ENCODE measurements at regions not wholly inside any gene's neighbourhood (a gene's known extent, or its start where the extent isn't known, plus 50 kb on each side); places are given as distances from the start of the nearest gene placed in this dataset.

DNA sequence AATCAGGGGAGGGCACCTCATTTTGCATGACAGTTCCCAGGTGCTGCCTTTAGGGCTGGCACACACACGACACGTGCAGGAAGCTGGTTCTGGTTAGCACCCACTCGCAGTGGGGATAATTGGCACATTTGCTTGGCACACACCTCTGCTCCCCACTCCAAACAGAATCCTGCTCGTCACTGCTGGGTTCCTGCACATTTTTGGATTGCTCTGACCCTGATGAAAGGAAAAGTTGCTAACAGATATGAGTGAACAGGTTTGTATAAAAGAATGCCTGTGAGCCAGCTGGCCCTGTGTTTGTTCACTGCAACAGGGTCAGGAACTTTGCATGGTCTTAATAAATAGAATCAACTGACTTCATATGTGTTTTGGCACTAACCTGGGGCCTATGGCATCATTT, 1500.4 kb downstream of the EFNB2 start:
- H3K36me3 ChIP-seq = no peaks in the 10 kb centered on the region
- H3K27ac ChIP-seq = no peak overlapping the region
- H3K4me3 ChIP-seq = no peak overlapping the region
- H3K27me3 ChIP-seq = no peaks in the 10 kb centered on the region
- H3K9me3 ChIP-seq = no peaks in the 10 kb centered on the region
- no peak for DNase-seq (ENCODE audit: low spot score in 2 of 2)
- no peaks in the 10 kb centered on the region for H3K4me1 ChIP-seq
- intact Hi-C loops (cut with DNase I; ENCODE audit: low total_unique reads) = no loop called here
- TF ChIP-seq CTCF (IDR thresholded peaks at IDR 0.05) (no peak), POLR2A (IDR thresholded peaks at IDR 0.05) (no peak), POLR2AphosphoS5 (IDR thresholded peaks at IDR 0.05) (no peak)

GRCh38 chr13:105033999-105034398, 1501.5 kb downstream of the EFNB2 start:
- Histone ChIP-seq H3K27ac (no peak overlapping the region), H3K4me1 (no peaks in the 10 kb centered on the region), H3K4me3 (no peak overlapping the region), H3K27me3 (no peaks in the 10 kb centered on the region), H3K9me3 (no peaks in the 10 kb centered on the region), H3K36me3 (no peaks in the 10 kb centered on the region)
- no peak for TF ChIP-seq POLR2A (IDR thresholded peaks at IDR 0.05)
- TF ChIP-seq CTCF (IDR thresholded peaks at IDR 0.05) = no peak
- intact Hi-C loops (cut with DNase I; ENCODE audit: low total_unique reads) = no loop called here
- DNase-seq (ENCODE audit: low spot score in 2 of 2) = no peak

- Histone ChIP-seq H3K36me3 (no peaks in the 10 kb centered on the region), H3K27me3 (no peaks in the 10 kb centered on the region), H3K4me1 (no peaks in the 10 kb centered on the region), H3K27ac (no peak overlapping the region), H3K4me3 (no peak overlapping the region), H3K9me3 (no peaks in the 10 kb centered on the region)
- intact Hi-C loops (cut with DNase I; ENCODE audit: low total_unique reads) = no loop called here
- DNase-seq (ENCODE audit: low spot score in 2 of 2) = no peak
- no peak for TF ChIP-seq POLR2A (IDR thresholded peaks at IDR 0.05)
Measured at GRCh38 chr13:105031306-105031705, 1504.2 kb downstream of the EFNB2 start.

DNA sequence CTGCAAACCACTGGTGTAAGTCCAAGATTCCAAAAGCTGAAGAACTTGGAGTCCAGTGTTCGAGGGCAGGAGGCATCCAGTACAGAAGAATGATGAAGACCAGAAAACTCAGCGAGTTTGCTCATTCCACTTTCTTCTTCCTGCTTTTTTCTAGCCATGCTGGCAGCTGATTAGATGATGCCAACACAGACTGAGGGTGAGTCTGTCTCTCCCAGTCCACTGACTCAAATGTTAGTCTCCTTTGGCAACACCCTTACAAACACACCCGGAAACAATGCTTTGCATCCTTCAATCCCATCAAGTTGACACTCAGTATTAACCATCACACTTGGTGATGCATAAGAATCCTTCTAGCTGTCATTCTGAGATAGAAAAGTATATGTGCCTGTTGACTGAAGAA, 1504.6 kb downstream of the EFNB2 start:
- H3K4me3 ChIP-seq = no peak overlapping the region
- H3K4me1 ChIP-seq = no peaks in the 10 kb centered on the region
- intact Hi-C loops (cut with DNase I; ENCODE audit: low total_unique reads) = no loop called here
- H3K36me3 ChIP-seq = no peaks in the 10 kb centered on the region
- DNase-seq (ENCODE audit: low spot score in 2 of 2) = no peak
- H3K27me3 ChIP-seq = no peaks in the 10 kb centered on the region
- H3K9me3 ChIP-seq = no peaks in the 10 kb centered on the region
- no peak overlapping the region for H3K27ac ChIP-seq
- TF ChIP-seq POLR2AphosphoS5 (IDR thresholded peaks at IDR 0.05) (no peak), POLR2A (IDR thresholded peaks at IDR 0.05) (no peak), CTCF (IDR thresholded peaks at IDR 0.05) (no peak)

DNA sequence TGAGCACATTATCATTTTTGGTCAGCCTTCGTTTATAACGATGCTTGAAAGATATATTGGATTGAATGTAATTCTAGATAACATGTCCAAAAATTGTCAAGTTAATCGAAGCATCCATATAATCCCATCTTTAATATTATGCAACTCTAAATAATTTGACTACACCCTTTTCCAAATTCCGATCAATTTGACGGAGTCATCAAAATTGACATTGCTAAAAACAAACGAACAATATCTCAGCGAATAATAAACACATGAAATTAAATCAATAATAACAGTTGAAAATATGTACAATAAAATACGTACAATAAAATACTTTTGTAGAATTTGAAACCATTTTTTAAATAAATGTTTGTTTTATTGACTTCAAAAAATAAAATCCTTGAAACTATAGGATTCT, 1516.4 kb downstream of the EFNB2 start:
- Histone ChIP-seq H3K9me3 (no peaks in the 10 kb centered on the region), H3K27me3 (no peaks in the 10 kb centered on the region), H3K36me3 (no peaks in the 10 kb centered on the region), H3K4me1 (no peaks in the 10 kb centered on the region), H3K4me3 (no peak overlapping the region), H3K27ac (no peak overlapping the region)
- TF ChIP-seq POLR2AphosphoS5 (IDR thresholded peaks at IDR 0.05) (no peak), POLR2A (IDR thresholded peaks at IDR 0.05) (no peak), CTCF (IDR thresholded peaks at IDR 0.05) (no peak)
- DNase-seq (ENCODE audit: low spot score in 2 of 2) = no peak
- intact Hi-C loops (cut with DNase I; ENCODE audit: low total_unique reads) = no loop called here

- no peaks in the 10 kb centered on the region for H3K4me1 ChIP-seq
- intact Hi-C loops (cut with DNase I; ENCODE audit: low total_unique reads) = no loop called here
- no peak for TF ChIP-seq CTCF (IDR thresholded peaks at IDR 0.05)
- TF ChIP-seq POLR2AphosphoS5 (IDR thresholded peaks at IDR 0.05) = no peak
- no peak for TF ChIP-seq POLR2A (IDR thresholded peaks at IDR 0.05)
- H3K27me3 ChIP-seq = no peaks in the 10 kb centered on the region
- no peak overlapping the region for H3K27ac ChIP-seq
- no peaks in the 10 kb centered on the region for H3K9me3 ChIP-seq
- no peak for DNase-seq (ENCODE audit: low spot score in 2 of 2)
- no peak overlapping the region for H3K4me3 ChIP-seq
- no peaks in the 10 kb centered on the region for H3K36me3 ChIP-seq
Measured at GRCh38 chr13:105016266-105016665, 1519.2 kb downstream of the EFNB2 start.

Measured in breast epithelium (tissue), 4 donors.